GM12891 (cell line): ENCODE measurements at regions not wholly inside any gene's neighbourhood (a gene's known extent, or its start where the extent isn't known, plus 50 kb on each side); places are given as distances from the start of the nearest gene placed in this dataset.

ENCODE experiments used
- PAX5 ChIP-seq: IDR thresholded peaks from 2 replicates; pipeline ENCODE4 v1.6.1; 2011; ENCODE audit warnings: low read length, moderate library complexity, mild to moderate bottlenecking; ENCODE audit not compliant: insufficient read depth, severe bottlenecking
- POLR2A ChIP-seq: IDR thresholded peaks from 2 replicates; pipeline ENCODE4 v1.6.1; 2011; ENCODE audit warnings: low read depth, low read length, control low read depth
- POLR2AphosphoS5 ChIP-seq: IDR thresholded peaks from 2 replicates; pipeline ENCODE4 v1.6.1; 2011; ENCODE audit warnings: low read depth, low read length, control low read depth
- SPI1 ChIP-seq: IDR thresholded peaks from 2 replicates; pipeline ENCODE4 v1.6.1; 2011; ENCODE audit warnings: low read depth, low read length, control low read depth
- TAF1 ChIP-seq: IDR thresholded peaks from 2 replicates; pipeline ENCODE4 v1.6.1; 2011; ENCODE audit warnings: low read depth, low read length, control low read depth

DNA sequence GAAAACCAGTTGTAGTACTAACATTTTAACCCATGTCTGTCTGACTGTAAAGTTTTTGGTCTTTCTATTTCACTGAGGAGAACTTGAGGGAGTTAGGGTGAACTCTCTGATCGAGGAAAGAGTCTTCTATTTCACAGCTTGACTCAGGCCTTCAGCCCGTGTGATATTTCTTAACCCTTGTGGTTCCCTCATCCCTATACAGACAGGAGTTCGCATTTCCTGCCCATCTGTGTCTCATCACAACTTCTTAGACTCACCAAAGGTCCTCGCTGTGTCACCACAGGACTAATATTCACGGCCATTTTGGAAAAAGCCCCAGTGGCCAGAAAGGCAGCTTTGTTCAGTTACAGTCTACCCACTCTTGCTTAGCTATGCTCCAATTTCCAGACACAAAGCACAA is 172.8 kb downstream of the FAM181B start:
- TF ChIP-seq POLR2A (no peak), POLR2AphosphoS5 (no peak), TAF1 (no peak), SPI1 (no peak), PAX5 (no peak)
